Breast epithelium (tissue), 4 donors: ENCODE measurements at regions not wholly inside any gene's neighbourhood (a gene's known extent, or its start where the extent isn't known, plus 50 kb on each side); places are given as distances from the start of the nearest gene placed in this dataset.

Source experiments
- DNase-seq, 2 donors: peaks; one replicate each; pipeline ENCODE4 v3.0.0-alpha.2; 2019; ENCODE audit warnings: low spot score in 2 of 2
- H3K27ac ChIP-seq, 2 donors: fragments of 200-600 bp; sonication (generic) in 1 of 2; one replicate each; pipeline ENCODE4 v1.5.1; 2016 to 2019; ENCODE audit warnings: mild to moderate bottlenecking in 1 of 2
- H3K27me3 ChIP-seq, 2 donors: fragments of 200-600 bp; sonication (generic) in 1 of 2; one replicate each; pipeline versions ENCODE4 v1.5.1 to v1.6.0; 2017 to 2019; ENCODE audit warnings: control low read depth in 1 of 2, mild to moderate bottlenecking in 1 of 2
- H3K36me3 ChIP-seq: fragments of 200-600 bp; one replicate; pipeline ENCODE4 v1.5.1; 2019
- H3K4me1 ChIP-seq, 2 donors: fragments of 200-600 bp; sonication (generic); one replicate each; pipeline ENCODE4 v1.5.1; 2016 to 2019; ENCODE audit warnings: control low read depth in 1 of 2
- H3K4me3 ChIP-seq, 3 donors: fragments of 200-600 bp; sonication (generic); 1 replicate in 2 of 3; 2 replicates in 1 of 3; pipeline ENCODE4 v1.5.1; 2016 to 2019; ENCODE audit warnings: mild to moderate bottlenecking in 3 of 3, moderate library complexity in 2 of 3
- H3K9me3 ChIP-seq, 2 donors: fragments of 200-600 bp; sonication (generic) in 1 of 2; one replicate each; pipeline ENCODE4 v1.5.1; 2016 to 2019; ENCODE audit warnings: control low read depth in 1 of 2
- POLR2A ChIP-seq: fragments of 450-650 bp; IDR thresholded peaks from one replicate; pipeline ENCODE4 v1.6.1; 2016; ENCODE audit warnings: antibody characterized with exemption, mild to moderate bottlenecking, moderate library complexity
- POLR2AphosphoS5 ChIP-seq, 3 donors: sonication (generic); formaldehyde crosslinking; IDR thresholded peaks; one replicate each; pipeline ENCODE4 v1.6.1; 2017; ENCODE audit warnings: antibody characterized with exemption in 3 of 3
- intact Hi-C: fragments of 100-400 bp; cut with DNase I; formaldehyde crosslinking; loops from one replicate; pipeline ENCODE4 v1.15.1; 2023; ENCODE audit warnings: low total_unique reads
- TF ChIP-seq, protein P1 (sequence below), 3 donors: fragments of 450-650 bp; IDR thresholded peaks; one replicate each; pipeline ENCODE4 v1.5.1; 2016 to 2017; ENCODE audit warnings: antibody characterized with exemption in 3 of 3, mild to moderate bottlenecking in 3 of 3, moderate library complexity in 3 of 3

DNA sequence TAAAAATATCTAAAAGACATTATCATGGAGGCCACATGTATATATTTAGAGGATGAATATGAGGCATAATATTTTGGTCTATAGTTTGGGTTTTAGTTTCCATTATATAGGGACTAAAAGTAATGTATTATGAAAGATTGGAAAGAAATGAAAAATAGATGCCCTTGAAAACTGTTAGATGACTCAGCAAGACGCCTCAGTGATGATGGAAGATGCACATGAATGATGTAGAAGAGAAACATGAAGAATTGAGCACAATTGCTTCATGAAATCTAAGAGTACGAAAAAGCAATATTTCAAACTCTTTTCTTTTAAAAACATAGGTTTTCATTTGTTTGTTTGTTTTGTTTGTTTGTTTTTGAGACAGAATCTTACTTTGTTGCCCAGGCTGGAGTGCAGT is 89.8 kb downstream of the ARL4A start:
- Histone ChIP-seq H3K27ac (no peak overlapping the region), H3K27me3 (no peaks in the 10 kb centered on the region), H3K4me3 (no peak overlapping the region), H3K4me1 (no peaks in the 10 kb centered on the region), H3K36me3 (no peaks in the 10 kb centered on the region), H3K9me3 (peaks cover 0 to 7% of the 10 kb centered on the region in 2 donors)
- TF ChIP-seq POLR2AphosphoS5 (IDR thresholded peaks at IDR 0.05) = no peak
- no peak for TF ChIP-seq POLR2A
- DNase-seq = no peak
- intact Hi-C loops = no loop called here

- Histone ChIP-seq H3K9me3 (no peaks in the 10 kb centered on the region), H3K4me3 (no peak overlapping the region), H3K27me3 (no peaks in the 10 kb centered on the region), H3K4me1 (no peaks in the 10 kb centered on the region), H3K36me3 (no peaks in the 10 kb centered on the region), H3K27ac (no peak overlapping the region)
- DNase-seq = no peak
- TF ChIP-seq POLR2AphosphoS5 (IDR thresholded peaks at IDR 0.05) = no peak
- TF ChIP-seq POLR2A = no peak
- TF ChIP-seq, protein P1, sequence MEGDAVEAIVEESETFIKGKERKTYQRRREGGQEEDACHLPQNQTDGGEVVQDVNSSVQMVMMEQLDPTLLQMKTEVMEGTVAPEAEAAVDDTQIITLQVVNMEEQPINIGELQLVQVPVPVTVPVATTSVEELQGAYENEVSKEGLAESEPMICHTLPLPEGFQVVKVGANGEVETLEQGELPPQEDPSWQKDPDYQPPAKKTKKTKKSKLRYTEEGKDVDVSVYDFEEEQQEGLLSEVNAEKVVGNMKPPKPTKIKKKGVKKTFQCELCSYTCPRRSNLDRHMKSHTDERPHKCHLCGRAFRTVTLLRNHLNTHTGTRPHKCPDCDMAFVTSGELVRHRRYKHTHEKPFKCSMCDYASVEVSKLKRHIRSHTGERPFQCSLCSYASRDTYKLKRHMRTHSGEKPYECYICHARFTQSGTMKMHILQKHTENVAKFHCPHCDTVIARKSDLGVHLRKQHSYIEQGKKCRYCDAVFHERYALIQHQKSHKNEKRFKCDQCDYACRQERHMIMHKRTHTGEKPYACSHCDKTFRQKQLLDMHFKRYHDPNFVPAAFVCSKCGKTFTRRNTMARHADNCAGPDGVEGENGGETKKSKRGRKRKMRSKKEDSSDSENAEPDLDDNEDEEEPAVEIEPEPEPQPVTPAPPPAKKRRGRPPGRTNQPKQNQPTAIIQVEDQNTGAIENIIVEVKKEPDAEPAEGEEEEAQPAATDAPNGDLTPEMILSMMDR (IDR thresholded peaks at IDR 0.05) = no peak
- intact Hi-C loops = no loop called here
These were observed 92.5 kb downstream of the ARL4A start for GRCh38 chr7:12779947-12780346.

DNA sequence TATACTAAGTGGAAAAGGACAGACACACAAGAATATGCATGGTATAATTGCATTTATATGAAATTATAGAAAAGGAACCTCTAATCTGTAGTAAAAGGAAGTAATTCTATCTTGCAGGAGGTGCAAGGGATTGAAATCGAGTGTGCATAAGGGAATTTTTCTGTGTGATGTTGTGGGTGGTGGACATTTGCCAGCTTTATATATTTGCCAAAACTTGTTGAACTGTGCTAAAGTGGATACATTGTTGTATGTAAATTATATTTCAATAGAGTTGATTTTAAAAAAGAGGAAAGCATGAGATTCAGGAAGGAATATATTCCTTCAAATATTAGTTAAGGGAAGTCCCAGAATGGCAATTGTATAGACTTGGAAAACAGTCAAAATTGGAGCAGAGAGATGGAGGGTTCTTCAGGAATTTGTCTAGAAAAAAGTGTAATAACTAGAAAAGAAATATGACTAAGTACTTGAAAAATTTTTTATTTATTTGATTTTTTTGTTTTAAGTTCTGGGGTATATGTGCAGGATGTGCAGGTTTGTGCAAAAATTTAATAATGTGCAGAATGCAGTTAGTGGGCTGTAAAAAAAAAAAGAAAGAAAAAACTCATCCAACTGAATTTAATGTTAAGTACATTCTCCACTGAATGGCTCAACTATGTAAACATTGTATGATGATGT is 96.1 kb downstream of the ARL4A start:
- no peak for DNase-seq
- Histone ChIP-seq H3K4me3 (no peak overlapping the region), H3K9me3 (no peaks in the 10 kb centered on the region), H3K27me3 (no peaks in the 10 kb centered on the region), H3K27ac (no peak overlapping the region), H3K4me1 (no peaks in the 10 kb centered on the region), H3K36me3 (no peaks in the 10 kb centered on the region)
- intact Hi-C loops = no loop called here
- TF ChIP-seq POLR2A = no peak
- TF ChIP-seq, protein P1 (IDR thresholded peaks at IDR 0.05) = no peak
- no peak for TF ChIP-seq POLR2AphosphoS5 (IDR thresholded peaks at IDR 0.05)

GRCh38 chr7:12785473-12785872 is 98.0 kb downstream of the ARL4A start:
- no peak overlapping the region for H3K4me3 ChIP-seq
- no peaks in the 10 kb centered on the region for H3K4me1 ChIP-seq
- H3K27ac ChIP-seq = no peak overlapping the region
- H3K9me3 ChIP-seq = no peaks in the 10 kb centered on the region
- no peaks in the 10 kb centered on the region for H3K27me3 ChIP-seq
- TF ChIP-seq POLR2AphosphoS5 (IDR thresholded peaks at IDR 0.05) (no peak), POLR2A (no peak)
- TF ChIP-seq, protein P1 (IDR thresholded peaks at IDR 0.05) = no peak
- no peak for DNase-seq
- H3K36me3 ChIP-seq = no peaks in the 10 kb centered on the region
- intact Hi-C loops = no loop called here

GRCh38 chr7:12786494-12786893 is 99.1 kb downstream of the ARL4A start:
- H3K9me3 ChIP-seq = no peaks in the 10 kb centered on the region
- no peak overlapping the region for H3K4me3 ChIP-seq
- no peaks in the 10 kb centered on the region for H3K36me3 ChIP-seq
- H3K27ac ChIP-seq = no peak overlapping the region
- H3K27me3 ChIP-seq = no peaks in the 10 kb centered on the region
- no peaks in the 10 kb centered on the region for H3K4me1 ChIP-seq
- DNase-seq = no peak
- intact Hi-C loops = no loop called here
- TF ChIP-seq, protein P1 (IDR thresholded peaks at IDR 0.05) = no peak
- TF ChIP-seq POLR2AphosphoS5 (IDR thresholded peaks at IDR 0.05) (no peak), POLR2A (no peak)
